ENCODE measurements at regions not wholly inside any gene's neighbourhood (a gene's known extent, or its start where the extent isn't known, plus 50 kb on each side); places are given as distances from the start of the nearest gene placed in this dataset.

DNA sequence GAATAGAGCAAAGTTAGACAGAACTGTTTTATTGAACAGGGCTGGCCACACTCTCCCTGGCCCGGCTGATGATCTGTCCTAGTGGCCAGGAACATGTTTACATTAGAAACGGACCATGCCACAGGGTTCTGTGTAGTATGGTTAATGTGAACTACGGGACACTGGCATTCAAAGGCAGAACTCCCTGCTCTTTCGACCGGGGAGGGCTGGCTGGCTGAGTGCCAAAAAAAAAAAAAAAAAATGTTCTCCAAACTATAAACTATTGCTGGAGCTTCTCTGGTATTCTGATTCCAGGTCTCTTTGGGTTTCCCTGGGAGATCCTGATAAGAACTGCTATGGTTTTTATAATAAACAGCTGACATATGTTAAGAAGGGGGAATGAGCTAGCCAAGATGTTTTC lies 1262.6 kb upstream of the SORCS1 start:
- TF ChIP-seq ESRRA (IDR thresholded peaks at IDR 0.05; ENCODE audit: borderline replicate concordance, low read length) (no peak), JUN (IDR thresholded peaks at IDR 0.05) (no peak), ZFP36 (IDR thresholded peaks at IDR 0.05; ENCODE audit: borderline replicate concordance, partially characterized antibody) (no peak), ZC3H11A (IDR thresholded peaks at IDR 0.05) (no peak), MYC (IDR thresholded peaks at IDR 0.05; ENCODE audit: borderline replicate concordance, low read length) (no peak)
- TF ChIP-seq, protein P1, sequence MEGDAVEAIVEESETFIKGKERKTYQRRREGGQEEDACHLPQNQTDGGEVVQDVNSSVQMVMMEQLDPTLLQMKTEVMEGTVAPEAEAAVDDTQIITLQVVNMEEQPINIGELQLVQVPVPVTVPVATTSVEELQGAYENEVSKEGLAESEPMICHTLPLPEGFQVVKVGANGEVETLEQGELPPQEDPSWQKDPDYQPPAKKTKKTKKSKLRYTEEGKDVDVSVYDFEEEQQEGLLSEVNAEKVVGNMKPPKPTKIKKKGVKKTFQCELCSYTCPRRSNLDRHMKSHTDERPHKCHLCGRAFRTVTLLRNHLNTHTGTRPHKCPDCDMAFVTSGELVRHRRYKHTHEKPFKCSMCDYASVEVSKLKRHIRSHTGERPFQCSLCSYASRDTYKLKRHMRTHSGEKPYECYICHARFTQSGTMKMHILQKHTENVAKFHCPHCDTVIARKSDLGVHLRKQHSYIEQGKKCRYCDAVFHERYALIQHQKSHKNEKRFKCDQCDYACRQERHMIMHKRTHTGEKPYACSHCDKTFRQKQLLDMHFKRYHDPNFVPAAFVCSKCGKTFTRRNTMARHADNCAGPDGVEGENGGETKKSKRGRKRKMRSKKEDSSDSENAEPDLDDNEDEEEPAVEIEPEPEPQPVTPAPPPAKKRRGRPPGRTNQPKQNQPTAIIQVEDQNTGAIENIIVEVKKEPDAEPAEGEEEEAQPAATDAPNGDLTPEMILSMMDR (IDR thresholded peaks at IDR 0.05): no peak
- TF ChIP-seq, protein P2, sequence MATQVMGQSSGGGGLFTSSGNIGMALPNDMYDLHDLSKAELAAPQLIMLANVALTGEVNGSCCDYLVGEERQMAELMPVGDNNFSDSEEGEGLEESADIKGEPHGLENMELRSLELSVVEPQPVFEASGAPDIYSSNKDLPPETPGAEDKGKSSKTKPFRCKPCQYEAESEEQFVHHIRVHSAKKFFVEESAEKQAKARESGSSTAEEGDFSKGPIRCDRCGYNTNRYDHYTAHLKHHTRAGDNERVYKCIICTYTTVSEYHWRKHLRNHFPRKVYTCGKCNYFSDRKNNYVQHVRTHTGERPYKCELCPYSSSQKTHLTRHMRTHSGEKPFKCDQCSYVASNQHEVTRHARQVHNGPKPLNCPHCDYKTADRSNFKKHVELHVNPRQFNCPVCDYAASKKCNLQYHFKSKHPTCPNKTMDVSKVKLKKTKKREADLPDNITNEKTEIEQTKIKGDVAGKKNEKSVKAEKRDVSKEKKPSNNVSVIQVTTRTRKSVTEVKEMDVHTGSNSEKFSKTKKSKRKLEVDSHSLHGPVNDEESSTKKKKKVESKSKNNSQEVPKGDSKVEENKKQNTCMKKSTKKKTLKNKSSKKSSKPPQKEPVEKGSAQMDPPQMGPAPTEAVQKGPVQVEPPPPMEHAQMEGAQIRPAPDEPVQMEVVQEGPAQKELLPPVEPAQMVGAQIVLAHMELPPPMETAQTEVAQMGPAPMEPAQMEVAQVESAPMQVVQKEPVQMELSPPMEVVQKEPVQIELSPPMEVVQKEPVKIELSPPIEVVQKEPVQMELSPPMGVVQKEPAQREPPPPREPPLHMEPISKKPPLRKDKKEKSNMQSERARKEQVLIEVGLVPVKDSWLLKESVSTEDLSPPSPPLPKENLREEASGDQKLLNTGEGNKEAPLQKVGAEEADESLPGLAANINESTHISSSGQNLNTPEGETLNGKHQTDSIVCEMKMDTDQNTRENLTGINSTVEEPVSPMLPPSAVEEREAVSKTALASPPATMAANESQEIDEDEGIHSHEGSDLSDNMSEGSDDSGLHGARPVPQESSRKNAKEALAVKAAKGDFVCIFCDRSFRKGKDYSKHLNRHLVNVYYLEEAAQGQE (IDR thresholded peaks at IDR 0.05): no peak
- TF ChIP-seq, protein P3, sequence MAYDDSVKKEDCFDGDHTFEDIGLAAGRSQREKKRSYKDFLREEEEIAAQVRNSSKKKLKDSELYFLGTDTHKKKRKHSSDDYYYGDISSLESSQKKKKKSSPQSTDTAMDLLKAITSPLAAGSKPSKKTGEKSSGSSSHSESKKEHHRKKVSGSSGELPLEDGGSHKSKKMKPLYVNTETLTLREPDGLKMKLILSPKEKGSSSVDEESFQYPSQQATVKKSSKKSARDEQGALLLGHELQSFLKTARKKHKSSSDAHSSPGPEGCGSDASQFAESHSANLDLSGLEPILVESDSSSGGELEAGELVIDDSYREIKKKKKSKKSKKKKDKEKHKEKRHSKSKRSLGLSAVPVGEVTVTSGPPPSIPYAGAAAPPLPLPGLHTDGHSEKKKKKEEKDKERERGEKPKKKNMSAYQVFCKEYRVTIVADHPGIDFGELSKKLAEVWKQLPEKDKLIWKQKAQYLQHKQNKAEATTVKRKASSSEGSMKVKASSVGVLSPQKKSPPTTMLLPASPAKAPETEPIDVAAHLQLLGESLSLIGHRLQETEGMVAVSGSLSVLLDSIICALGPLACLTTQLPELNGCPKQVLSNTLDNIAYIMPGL (CRISPR knock-in tag; IDR thresholded peaks at IDR 0.05; ENCODE audit: borderline replicate concordance): no peak
- TF ChIP-seq, protein P4, sequence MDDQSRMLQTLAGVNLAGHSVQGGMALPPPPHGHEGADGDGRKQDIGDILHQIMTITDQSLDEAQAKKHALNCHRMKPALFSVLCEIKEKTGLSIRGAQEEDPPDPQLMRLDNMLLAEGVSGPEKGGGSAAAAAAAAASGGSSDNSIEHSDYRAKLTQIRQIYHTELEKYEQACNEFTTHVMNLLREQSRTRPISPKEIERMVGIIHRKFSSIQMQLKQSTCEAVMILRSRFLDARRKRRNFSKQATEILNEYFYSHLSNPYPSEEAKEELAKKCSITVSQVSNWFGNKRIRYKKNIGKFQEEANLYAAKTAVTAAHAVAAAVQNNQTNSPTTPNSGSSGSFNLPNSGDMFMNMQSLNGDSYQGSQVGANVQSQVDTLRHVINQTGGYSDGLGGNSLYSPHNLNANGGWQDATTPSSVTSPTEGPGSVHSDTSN (IDR thresholded peaks at IDR 0.05): no peak
